Muscle layer of duodenum (tissue), 2 donors: ENCODE measurements at regions not wholly inside any gene's neighbourhood (a gene's known extent, or its start where the extent isn't known, plus 50 kb on each side); places are given as distances from the start of the nearest gene placed in this dataset.

Source experiments
- H3K27ac ChIP-seq: one replicate; pipeline ENCODE4 v1.7.0; 2013; ENCODE audit warnings: mild to moderate bottlenecking, low read length
- H3K27me3 ChIP-seq: one replicate; pipeline ENCODE4 v1.7.0; 2013; ENCODE audit warnings: low read depth, mild to moderate bottlenecking, control low read depth, low read length
- H3K36me3 ChIP-seq, 2 donors: one replicate each; pipeline ENCODE4 v1.7.0; 2013; ENCODE audit warnings: low read length in 2 of 2, control low read depth in 1 of 2, mild to moderate bottlenecking in 1 of 2; ENCODE audit not compliant: insufficient read depth in 2 of 2, control insufficient read depth in 1 of 2
- H3K4me1 ChIP-seq, 2 donors: one replicate each; pipeline ENCODE4 v1.7.0; 2013; ENCODE audit warnings: low read length in 2 of 2, mild to moderate bottlenecking in 2 of 2, control low read depth in 1 of 2, moderate library complexity in 1 of 2; ENCODE audit not compliant: insufficient read depth in 2 of 2, control insufficient read depth in 1 of 2
- H3K4me3 ChIP-seq, 2 donors: one replicate each; pipeline ENCODE4 v1.7.0; 2013; ENCODE audit warnings: low read length in 2 of 2, low read depth in 1 of 2, mild to moderate bottlenecking in 1 of 2
- H3K9me3 ChIP-seq, 2 donors: one replicate each; pipeline ENCODE4 v1.7.0; 2013; ENCODE audit warnings: low read length in 2 of 2, control low read depth in 1 of 2, mild to moderate bottlenecking in 1 of 2; ENCODE audit not compliant: control insufficient read depth in 1 of 2
- donor health status: healthy.

DNA sequence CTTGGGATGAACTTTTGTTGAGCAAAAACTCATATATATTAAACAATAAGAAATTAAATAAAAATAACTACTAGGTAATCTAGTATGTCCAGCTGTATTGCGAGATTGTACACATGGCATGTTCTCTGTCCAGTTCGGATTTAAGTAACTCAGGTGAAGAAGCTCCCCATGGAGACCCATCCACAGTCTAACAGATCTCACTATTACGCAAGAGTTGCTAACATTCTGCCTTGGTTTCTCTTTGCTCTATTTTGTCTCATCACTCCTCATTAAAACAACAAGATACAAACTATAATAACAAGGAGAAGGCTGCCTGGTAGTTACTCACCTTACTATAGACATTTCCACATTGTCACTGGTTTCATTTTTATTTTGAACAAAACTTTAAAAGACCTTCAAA is 1372.3 kb upstream of the CELF2 start:
- H3K4me1 ChIP-seq: no peaks in the 10 kb centered on the region

DNA sequence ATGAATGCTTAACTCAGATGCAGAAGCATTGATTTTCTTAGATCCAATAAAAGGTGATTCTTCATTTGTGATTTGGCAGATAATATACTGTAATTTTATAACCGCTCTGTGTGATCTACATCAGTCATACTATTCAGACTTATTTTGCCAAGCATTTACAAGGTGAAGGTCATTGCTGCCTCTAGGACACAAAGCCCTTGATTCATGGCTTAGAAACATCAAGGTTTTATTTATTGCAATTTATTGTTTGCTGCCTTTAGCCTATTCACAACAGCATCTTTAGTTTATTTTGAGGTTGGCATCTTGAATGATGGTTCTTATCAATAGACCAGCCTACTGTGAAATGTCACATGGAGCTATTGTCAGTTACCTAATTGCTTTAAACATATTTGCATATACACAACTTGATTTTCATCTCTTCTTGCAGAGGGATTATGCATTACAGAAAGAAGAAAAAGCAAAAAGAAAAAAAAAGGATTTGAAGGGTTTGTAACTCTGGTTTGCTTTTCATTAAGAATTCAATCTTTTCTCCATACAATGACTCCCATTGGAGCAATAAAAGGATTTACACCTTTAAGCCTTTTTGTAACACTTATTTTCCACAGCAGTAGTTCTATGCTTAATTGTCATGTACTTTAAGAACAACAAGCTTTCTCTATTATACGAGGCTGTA is 1371.6 kb upstream of the CELF2 start:
- Histone ChIP-seq H3K4me3 (no peak overlapping the region), H3K27me3 (no peaks in the 10 kb centered on the region), H3K9me3 (peaks cover 0 to 6% of the 10 kb centered on the region in 2 donors), H3K4me1 (no peaks in the 10 kb centered on the region), H3K36me3 (no peaks in the 10 kb centered on the region), H3K27ac (no peak overlapping the region)

More for the DNA sequence above, 1372.3 kb upstream of the CELF2 start:
- Histone ChIP-seq H3K36me3 (no peaks in the 10 kb centered on the region), H3K27me3 (no peaks in the 10 kb centered on the region), H3K9me3 (peaks cover 0 to 6% of the 10 kb centered on the region in 2 donors), H3K27ac (no peak overlapping the region), H3K4me3 (no peak overlapping the region)

DNA sequence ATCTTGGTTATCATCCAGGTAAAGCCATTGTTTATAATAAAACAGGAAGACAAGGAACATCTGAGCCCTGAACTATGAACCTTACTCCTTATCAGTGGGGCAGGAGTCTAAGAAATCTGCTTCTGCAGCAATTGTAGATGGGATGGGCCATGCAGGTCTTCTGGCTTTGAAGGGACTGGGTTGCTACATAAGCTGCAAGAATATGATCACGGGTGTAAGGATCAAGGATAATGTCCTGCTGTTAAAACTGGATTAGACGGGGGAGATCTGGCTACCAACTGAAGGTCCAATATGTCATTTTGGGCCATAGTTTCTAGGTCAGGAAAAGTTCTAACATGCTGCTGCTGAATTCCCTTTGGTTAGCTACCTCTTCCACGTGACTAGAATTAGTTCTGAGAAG is 1363.4 kb upstream of the CELF2 start:
- Histone ChIP-seq H3K27me3 (no peaks in the 10 kb centered on the region), H3K4me1 (peaks cover 0 to 4% of the 10 kb centered on the region in 2 donors), H3K9me3 (no peaks in the 10 kb centered on the region)

DNA sequence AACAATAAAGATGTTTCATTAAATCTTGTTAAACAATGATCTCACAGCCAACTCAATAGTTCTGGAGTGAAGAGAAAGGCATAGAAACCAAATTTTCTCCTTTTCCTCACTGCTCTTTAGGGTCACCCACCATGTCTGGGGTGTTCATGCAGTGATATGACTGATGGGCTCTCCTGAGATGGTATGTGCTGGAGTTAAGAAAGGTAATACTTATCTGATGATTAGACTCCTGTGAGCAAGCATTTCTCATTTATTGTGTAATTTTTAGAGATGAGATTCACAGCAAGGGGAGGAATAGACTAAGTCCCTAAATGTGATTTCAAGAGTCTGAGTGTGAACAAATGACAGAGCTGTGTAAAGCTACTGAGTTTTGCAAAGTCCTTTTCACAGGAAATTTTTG is 1361.3 kb upstream of the CELF2 start:
- H3K4me3 ChIP-seq: no peak overlapping the region
- no peaks in the 10 kb centered on the region for H3K36me3 ChIP-seq
- H3K27me3 ChIP-seq: no peaks in the 10 kb centered on the region
- H3K9me3 ChIP-seq: no peaks in the 10 kb centered on the region
- H3K4me1 ChIP-seq: peaks cover 0 to 4% of the 10 kb centered on the region in 2 donors
- no peak overlapping the region for H3K27ac ChIP-seq

More for the DNA sequence above, 1363.4 kb upstream of the CELF2 start:
- H3K36me3 ChIP-seq: no peaks in the 10 kb centered on the region
- H3K27ac ChIP-seq: no peak overlapping the region
- H3K4me3 ChIP-seq: no peak overlapping the region

DNA sequence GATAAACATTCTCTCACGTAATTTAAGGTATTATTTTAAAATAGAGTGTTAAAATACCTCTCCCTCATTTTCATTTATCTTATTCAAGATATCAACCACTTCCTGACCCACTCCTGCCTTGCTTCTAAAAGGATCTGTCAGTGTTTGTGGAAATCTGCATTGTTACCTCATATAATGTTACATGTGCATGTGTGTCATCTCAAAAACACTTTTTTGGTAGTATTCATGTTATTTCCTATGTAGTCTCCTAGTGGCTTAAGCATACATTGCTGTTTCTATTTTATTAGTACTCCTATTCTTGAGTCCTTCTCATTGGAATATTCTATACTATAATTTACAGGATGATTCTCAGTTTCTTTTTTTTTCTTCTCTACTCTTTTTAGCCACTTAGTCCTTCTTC is 1360.7 kb upstream of the CELF2 start:
- Histone ChIP-seq H3K4me3 (no peak overlapping the region), H3K9me3 (no peaks in the 10 kb centered on the region), H3K36me3 (no peaks in the 10 kb centered on the region), H3K27me3 (no peaks in the 10 kb centered on the region), H3K27ac (no peak overlapping the region), H3K4me1 (peaks cover 0 to 4% of the 10 kb centered on the region in 2 donors)

DNA sequence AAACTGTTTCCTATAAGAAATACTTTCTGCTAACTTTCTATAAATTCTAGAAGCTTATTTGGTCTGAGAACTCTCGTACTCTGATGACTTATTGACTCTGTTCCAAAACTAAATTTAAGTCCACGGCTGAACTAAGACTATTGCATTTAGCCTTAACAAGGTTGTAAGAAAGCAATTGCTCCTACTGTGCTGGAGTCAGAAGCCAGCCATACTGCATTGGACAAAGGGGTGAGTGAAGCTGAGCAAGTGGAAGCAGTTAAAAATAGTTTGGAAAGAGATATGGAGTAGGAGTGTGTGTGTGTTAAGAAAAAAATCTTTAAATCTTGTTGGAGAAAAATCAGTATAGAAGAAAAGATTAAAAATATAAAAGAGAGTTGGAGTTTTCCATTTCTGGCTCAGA is 1360.1 kb upstream of the CELF2 start:
- Histone ChIP-seq H3K9me3 (peaks cover 0 to 3% of the 10 kb centered on the region in 2 donors), H3K27me3 (no peaks in the 10 kb centered on the region), H3K4me3 (no peak overlapping the region), H3K36me3 (no peaks in the 10 kb centered on the region), H3K4me1 (peaks cover 0 to 4% of the 10 kb centered on the region in 2 donors), H3K27ac (no peak overlapping the region)

DNA sequence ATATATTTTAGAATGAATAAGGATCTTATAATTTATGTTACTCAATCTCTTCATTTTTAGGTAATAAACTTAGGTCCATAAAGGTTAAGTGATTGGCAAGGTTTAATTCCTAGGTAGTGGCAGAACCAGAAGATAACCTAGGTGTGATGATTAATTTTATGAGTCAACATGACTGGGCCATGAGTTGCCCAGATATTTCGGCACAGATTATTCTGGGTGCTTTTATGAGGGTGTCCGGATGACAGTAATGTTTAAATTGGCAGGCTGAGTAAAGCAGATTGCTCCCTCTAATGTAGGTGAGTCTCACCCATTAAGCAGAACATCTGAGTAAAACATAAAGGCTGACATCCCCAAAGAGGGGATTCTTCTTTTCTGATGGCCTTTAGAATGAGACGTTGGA is 1349.3 kb upstream of the CELF2 start:
- no peaks in the 10 kb centered on the region for H3K27me3 ChIP-seq
- no peak overlapping the region for H3K4me3 ChIP-seq
- H3K9me3 ChIP-seq: no peaks in the 10 kb centered on the region
- no peaks in the 10 kb centered on the region for H3K36me3 ChIP-seq
- no peak overlapping the region for H3K27ac ChIP-seq
- H3K4me1 ChIP-seq: no peaks in the 10 kb centered on the region

DNA sequence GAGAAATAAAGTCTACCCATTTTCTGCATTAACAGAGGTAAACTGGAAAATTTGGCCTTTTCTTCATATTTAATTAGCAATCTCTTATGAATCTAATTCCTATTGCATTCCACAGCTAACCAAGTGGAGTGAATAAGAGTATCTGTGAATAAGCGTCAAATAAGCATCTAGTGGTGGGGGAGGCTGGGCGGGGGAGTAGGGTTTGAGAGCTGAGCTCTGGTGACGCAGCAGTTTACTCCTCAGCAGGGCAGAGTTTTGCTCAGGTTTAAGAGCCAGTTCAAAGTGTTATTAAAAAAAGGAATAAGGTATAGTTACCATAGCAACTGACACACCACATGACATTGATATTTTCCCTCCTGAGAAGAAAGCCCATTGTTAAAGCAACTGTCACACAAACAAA is 1346.8 kb upstream of the CELF2 start:
- no peaks in the 10 kb centered on the region for H3K36me3 ChIP-seq
- H3K9me3 ChIP-seq: no peaks in the 10 kb centered on the region
- no peak overlapping the region for H3K4me3 ChIP-seq
- H3K27ac ChIP-seq: no peak overlapping the region
- no peaks in the 10 kb centered on the region for H3K27me3 ChIP-seq
- no peaks in the 10 kb centered on the region for H3K4me1 ChIP-seq

DNA sequence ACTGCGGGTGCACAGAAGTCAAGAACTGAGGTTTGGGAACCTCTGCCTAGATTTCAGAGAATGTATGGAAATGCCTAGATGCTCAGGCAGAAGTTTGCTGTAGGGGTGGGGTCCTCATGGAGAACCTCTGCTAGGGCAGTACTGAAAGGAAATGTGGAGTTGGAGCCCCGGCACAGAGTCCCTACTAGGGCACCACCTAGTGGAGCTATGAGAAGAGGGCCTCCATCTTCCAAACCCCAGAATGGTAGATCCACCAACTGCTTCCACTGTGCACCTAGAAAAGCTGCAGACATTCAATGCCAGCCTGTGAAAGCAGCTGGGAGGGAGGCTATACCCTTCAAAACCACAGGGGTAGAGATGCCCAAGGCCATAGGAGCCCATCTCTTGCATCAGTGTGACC is 1336.0 kb upstream of the CELF2 start:
- H3K4me3 ChIP-seq: no peak overlapping the region
- no peaks in the 10 kb centered on the region for H3K36me3 ChIP-seq
- peaks cover 0 to 4% of the 10 kb centered on the region in 2 donors for H3K9me3 ChIP-seq
- H3K27me3 ChIP-seq: no peaks in the 10 kb centered on the region
- H3K27ac ChIP-seq: no peak overlapping the region
- H3K4me1 ChIP-seq: no peaks in the 10 kb centered on the region

DNA sequence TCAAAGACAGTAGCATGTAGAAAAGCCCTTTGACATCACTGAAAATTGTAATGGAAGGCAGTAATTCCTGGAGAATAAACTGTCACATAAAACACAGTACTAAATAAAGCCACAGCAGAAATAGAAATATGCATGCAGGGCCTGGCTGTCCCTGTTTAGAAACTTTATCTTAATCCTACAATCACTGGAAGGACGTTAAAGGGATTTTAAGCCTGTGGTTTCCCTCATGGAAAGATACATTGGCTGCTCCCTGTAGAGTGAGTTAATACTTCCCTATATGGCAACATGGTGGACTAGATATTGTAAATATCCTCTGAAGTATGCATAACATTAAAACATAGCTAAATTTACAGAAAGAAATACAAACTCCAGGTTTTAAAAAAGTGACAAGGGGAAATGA is 1334.9 kb upstream of the CELF2 start:
- Histone ChIP-seq H3K27me3 (no peaks in the 10 kb centered on the region), H3K4me1 (no peaks in the 10 kb centered on the region), H3K9me3 (peaks cover 0 to 4% of the 10 kb centered on the region in 2 donors), H3K4me3 (no peak overlapping the region), H3K27ac (no peak overlapping the region), H3K36me3 (no peaks in the 10 kb centered on the region)

DNA sequence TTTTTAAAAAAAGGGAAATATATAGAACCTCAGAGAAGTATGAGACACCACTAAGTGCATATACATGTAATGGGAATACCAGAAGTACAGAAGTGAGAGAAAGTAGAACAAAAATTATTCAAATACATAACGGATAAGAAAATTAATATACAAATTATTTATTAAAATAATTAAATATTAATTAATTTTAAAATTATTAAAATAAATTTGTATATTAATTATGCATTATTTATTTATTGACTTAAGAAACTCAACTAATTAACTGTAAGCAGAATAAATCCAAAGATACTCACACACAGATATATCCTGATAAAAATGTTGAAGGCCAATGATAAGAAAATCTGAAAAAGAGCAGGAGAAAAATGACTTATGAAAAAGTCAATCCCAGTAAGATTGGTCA is 1333.5 kb upstream of the CELF2 start:
- Histone ChIP-seq H3K27ac (no peak overlapping the region), H3K27me3 (no peaks in the 10 kb centered on the region), H3K4me3 (no peak overlapping the region)

DNA sequence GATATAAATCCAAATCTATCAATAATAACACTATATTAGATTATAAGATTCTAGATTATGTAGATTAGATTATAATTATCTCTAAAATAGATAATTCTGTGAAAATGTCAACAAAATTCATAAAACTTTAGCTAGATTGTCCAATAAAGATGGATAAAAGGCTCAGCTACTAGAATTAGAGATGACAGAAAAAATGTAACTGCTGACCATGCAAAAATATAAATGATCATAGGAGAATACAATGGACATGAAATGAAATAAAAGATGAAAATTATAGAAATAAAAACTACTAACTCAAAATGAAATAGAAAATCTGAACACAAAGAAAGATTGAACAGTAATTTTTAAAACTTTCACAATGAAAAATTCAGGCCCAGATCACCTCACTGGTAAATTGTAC is 1332.1 kb upstream of the CELF2 start:
- H3K27ac ChIP-seq: no peak overlapping the region

More for the DNA sequence above, 1333.5 kb upstream of the CELF2 start:
- Histone ChIP-seq H3K9me3 (peaks cover 0 to 4% of the 10 kb centered on the region in 2 donors), H3K4me1 (no peaks in the 10 kb centered on the region), H3K36me3 (no peaks in the 10 kb centered on the region)

More for the DNA sequence above, 1332.1 kb upstream of the CELF2 start:
- H3K9me3 ChIP-seq: peaks cover 0 to 4% of the 10 kb centered on the region in 2 donors
- no peaks in the 10 kb centered on the region for H3K36me3 ChIP-seq
- H3K27me3 ChIP-seq: no peaks in the 10 kb centered on the region
- no peak overlapping the region for H3K4me3 ChIP-seq
- no peaks in the 10 kb centered on the region for H3K4me1 ChIP-seq
